ENCODE measurements at regions not wholly inside any gene's neighbourhood (a gene's known extent, or its start where the extent isn't known, plus 50 kb on each side); places are given as distances from the start of the nearest gene placed in this dataset.

- TF ChIP-seq, protein P1, sequence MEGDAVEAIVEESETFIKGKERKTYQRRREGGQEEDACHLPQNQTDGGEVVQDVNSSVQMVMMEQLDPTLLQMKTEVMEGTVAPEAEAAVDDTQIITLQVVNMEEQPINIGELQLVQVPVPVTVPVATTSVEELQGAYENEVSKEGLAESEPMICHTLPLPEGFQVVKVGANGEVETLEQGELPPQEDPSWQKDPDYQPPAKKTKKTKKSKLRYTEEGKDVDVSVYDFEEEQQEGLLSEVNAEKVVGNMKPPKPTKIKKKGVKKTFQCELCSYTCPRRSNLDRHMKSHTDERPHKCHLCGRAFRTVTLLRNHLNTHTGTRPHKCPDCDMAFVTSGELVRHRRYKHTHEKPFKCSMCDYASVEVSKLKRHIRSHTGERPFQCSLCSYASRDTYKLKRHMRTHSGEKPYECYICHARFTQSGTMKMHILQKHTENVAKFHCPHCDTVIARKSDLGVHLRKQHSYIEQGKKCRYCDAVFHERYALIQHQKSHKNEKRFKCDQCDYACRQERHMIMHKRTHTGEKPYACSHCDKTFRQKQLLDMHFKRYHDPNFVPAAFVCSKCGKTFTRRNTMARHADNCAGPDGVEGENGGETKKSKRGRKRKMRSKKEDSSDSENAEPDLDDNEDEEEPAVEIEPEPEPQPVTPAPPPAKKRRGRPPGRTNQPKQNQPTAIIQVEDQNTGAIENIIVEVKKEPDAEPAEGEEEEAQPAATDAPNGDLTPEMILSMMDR (IDR thresholded peaks at IDR 0.05), result no peak
Observed at GRCh38 chr5:160921423-160922285, 69.6 kb upstream of the ATP10B start.

DNA sequence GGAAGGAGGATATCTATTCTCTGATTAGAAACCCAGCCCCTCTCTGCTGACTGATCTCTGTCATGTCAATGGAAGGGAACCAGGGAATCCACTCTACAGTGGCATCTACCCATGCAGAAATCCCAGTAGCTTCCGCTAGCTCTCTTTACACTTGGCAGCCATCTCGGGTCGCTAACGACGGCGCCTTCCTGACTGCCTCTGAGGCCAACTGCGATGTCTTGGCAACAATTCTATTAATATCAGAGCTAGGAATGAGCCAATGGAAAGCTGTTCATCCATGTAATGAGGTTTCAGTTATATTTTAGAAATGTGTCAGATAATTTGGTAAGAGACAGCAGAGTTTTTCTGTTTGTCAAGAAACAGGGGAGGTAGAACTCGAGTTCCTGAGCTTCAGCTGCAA is 67.6 kb upstream of the ATP10B start:
- TF ChIP-seq, protein P1 (IDR thresholded peaks at IDR 0.05), result no peak

- TF ChIP-seq, protein P1 (IDR thresholded peaks at IDR 0.05), result no peak
Observed at GRCh38 chr5:160918386-160918785, 66.4 kb upstream of the ATP10B start.

DNA sequence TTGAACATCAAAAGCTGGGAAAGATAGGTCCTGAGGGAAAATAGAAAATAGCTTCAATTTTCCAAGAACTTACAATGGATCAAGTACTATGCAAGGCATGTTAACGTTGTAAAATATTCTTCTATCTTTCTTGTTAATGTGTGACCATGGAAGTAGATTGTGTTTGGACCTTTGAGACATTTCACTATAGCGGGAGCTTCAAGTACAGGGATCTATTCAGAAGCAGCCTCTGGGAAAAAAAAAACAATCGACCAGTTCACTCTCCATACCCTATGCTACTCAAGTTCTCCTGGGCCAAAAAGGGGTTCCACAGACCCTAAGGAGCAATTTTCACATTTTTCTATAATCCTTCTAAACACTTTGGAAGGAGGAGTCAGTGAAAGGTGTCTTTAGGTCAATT is 54.1 kb upstream of the ATP10B start:
- TF ChIP-seq, protein P1 (IDR thresholded peaks at IDR 0.05), result no peak

DNA sequence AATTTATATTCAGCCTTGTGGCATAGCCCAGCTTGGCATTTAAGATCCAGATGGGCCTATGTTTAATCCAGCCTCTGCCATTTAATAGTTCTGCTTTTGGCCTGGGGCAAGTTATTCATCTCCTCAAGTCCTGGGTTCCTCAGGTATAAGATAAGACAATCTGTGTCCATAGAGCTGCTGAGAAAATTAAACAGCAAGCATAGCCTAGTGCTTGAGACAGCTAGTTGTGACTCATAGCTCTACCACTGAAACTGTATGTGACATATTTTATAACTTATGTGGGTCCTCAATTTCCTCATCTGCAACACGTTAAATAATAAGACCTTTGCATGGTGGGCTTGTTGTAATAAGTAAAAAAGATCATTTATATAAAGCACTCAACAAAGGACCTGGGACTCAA is 53.3 kb upstream of the ATP10B start:
- TF ChIP-seq, protein P1 (IDR thresholded peaks at IDR 0.05), result no peak

GRCh38 chr5:160904591-160904990 is 52.6 kb upstream of the ATP10B start:
- TF ChIP-seq, protein P1 (IDR thresholded peaks at IDR 0.05), result no peak

- TF ChIP-seq, protein P1 (IDR thresholded peaks at IDR 0.05), result no peak
Observed at GRCh38 chr5:160903551-160903950, 51.5 kb upstream of the ATP10B start.
